HL-60 (cell line): ENCODE measurements at regions not wholly inside any gene's neighbourhood (a gene's known extent, or its start where the extent isn't known, plus 50 kb on each side); places are given as distances from the start of the nearest gene placed in this dataset.

Source experiments
- DNase-seq, 2 experiments: peaks; one replicate each; pipeline ENCODE4 v3.0.0-alpha.2; 2010 to 2020; ENCODE audit warnings: low read depth in 1 of 2, low spot score in 1 of 2
- H3K27ac ChIP-seq: fragments of 250-450 bp; sonication (Bioruptor Pico); replicated peaks from 2 replicates; pipeline ENCODE4 v1.5.1; 2020; ENCODE audit warnings: mild to moderate bottlenecking, moderate library complexity
- H3K27me3 ChIP-seq: fragments of 250-450 bp; sonication (Bioruptor Pico); 2 replicates; pipeline ENCODE4 v1.5.1; 2021; ENCODE audit warnings: mild to moderate bottlenecking, moderate library complexity; ENCODE audit not compliant: insufficient read depth, poor library complexity, severe bottlenecking
- H3K4me3 ChIP-seq: replicated peaks from 2 replicates; pipeline ENCODE4 v1.5.1; 2011; ENCODE audit warnings: mild to moderate bottlenecking, control low read depth, low read length; ENCODE audit not compliant: insufficient read depth
- GABPA ChIP-seq: IDR thresholded peaks from 2 replicates; pipeline ENCODE4 v1.6.1; 2012; ENCODE audit warnings: low read depth
- POLR2AphosphoS5 ChIP-seq: IDR thresholded peaks from 2 replicates; pipeline ENCODE4 v1.6.1; 2012; ENCODE audit warnings: low read depth
- SPI1 ChIP-seq: IDR thresholded peaks from 2 replicates; pipeline ENCODE4 v1.6.1; 2012; ENCODE audit warnings: low read depth, mild to moderate bottlenecking, borderline replicate concordance
- TF ChIP-seq, protein P1 (sequence below): IDR thresholded peaks from 2 replicates; pipeline ENCODE4 v1.6.1; 2012; ENCODE audit warnings: low read depth; ENCODE audit not compliant: insufficient replicate concordance
- TF ChIP-seq, protein P2 (sequence below): IDR thresholded peaks from one replicate; pipeline ENCODE4 v1.5.1; 2011; ENCODE audit warnings: low read length, control low read depth, inconsistent platforms; ENCODE audit not compliant: insufficient read depth

DNA sequence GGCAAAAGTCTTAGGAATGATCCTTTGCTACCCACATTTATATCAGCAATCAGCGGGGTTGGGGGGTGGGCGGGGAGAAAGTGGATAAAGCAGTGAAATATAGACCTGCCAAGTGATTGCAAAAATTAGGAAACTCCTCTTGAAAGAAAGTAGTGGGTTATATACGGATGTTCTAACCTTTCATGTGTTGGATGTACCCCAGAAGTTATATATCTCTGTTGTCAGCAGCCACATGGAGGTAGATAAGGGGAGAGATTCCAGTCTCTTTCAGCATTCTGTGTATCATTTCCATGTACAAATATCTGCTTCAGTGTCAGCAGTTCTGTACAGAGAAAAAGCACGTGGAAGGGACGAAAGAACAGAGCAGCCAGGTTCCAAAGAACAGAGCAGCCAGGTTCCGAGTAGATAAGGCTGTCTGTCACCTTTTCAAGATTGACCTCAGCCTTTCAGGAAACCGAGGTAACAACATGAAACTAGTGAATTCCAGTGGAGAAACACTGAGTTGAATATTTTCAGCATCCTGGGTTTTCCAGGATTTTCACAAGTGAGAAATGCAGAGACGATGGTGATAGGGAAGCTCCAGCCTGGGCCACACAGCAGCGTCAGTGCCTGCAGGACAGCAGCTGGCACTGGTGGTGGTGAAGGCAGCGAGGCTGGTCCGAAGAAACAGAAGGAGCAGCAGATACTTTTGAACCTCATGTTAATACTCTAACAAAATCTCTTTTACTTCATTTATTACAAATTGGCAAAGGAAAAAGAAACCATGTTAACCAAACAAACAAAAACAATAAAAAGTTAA is 212.3 kb downstream of the C7orf25 start:
- TF ChIP-seq POLR2AphosphoS5 (no peak), SPI1 (no peak), GABPA (no peak)
- TF ChIP-seq, protein P1, sequence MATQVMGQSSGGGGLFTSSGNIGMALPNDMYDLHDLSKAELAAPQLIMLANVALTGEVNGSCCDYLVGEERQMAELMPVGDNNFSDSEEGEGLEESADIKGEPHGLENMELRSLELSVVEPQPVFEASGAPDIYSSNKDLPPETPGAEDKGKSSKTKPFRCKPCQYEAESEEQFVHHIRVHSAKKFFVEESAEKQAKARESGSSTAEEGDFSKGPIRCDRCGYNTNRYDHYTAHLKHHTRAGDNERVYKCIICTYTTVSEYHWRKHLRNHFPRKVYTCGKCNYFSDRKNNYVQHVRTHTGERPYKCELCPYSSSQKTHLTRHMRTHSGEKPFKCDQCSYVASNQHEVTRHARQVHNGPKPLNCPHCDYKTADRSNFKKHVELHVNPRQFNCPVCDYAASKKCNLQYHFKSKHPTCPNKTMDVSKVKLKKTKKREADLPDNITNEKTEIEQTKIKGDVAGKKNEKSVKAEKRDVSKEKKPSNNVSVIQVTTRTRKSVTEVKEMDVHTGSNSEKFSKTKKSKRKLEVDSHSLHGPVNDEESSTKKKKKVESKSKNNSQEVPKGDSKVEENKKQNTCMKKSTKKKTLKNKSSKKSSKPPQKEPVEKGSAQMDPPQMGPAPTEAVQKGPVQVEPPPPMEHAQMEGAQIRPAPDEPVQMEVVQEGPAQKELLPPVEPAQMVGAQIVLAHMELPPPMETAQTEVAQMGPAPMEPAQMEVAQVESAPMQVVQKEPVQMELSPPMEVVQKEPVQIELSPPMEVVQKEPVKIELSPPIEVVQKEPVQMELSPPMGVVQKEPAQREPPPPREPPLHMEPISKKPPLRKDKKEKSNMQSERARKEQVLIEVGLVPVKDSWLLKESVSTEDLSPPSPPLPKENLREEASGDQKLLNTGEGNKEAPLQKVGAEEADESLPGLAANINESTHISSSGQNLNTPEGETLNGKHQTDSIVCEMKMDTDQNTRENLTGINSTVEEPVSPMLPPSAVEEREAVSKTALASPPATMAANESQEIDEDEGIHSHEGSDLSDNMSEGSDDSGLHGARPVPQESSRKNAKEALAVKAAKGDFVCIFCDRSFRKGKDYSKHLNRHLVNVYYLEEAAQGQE, result no peak
- TF ChIP-seq, protein P2, sequence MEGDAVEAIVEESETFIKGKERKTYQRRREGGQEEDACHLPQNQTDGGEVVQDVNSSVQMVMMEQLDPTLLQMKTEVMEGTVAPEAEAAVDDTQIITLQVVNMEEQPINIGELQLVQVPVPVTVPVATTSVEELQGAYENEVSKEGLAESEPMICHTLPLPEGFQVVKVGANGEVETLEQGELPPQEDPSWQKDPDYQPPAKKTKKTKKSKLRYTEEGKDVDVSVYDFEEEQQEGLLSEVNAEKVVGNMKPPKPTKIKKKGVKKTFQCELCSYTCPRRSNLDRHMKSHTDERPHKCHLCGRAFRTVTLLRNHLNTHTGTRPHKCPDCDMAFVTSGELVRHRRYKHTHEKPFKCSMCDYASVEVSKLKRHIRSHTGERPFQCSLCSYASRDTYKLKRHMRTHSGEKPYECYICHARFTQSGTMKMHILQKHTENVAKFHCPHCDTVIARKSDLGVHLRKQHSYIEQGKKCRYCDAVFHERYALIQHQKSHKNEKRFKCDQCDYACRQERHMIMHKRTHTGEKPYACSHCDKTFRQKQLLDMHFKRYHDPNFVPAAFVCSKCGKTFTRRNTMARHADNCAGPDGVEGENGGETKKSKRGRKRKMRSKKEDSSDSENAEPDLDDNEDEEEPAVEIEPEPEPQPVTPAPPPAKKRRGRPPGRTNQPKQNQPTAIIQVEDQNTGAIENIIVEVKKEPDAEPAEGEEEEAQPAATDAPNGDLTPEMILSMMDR, result no peak
- Histone ChIP-seq H3K27ac (no peak overlapping the region), H3K27me3 (no peaks in the 10 kb centered on the region), H3K4me3 (no peak overlapping the region)
- DNase-seq, result no peak

DNA sequence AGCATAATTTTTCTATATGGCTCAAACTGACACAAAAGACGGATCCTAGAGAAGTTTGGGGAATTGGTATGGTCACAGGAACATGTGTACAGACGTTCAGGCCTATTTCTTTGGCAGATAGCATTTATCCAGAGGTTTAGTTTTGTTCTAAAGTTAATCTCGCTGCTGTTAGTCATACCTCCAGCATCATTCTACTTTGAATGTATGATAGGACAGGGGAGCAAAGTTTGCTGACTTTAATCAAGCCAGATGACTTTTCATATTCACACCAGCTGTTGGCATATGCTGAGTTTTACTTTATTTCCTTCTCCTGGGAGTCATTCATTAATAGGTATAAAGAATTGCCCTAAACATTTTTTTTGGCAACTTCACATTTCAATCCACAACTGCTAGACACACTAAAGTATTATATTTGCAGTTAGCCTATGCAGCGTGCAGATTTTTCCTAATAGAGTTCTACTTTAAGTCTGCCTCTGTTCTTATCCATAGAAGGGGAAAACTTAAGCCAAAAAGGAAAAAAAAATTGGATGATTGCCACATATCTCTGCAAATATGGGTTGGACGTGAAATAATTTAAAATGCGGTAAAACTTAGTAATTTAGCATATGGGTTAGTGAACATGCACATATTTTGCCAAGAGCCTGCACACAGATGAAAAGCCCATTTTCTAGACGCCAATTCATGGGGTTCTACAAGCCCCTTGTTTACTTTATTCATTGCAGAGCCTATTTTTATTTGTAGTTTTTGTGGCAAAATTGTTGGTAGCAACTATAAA is 213.1 kb downstream of the C7orf25 start:
- H3K27ac ChIP-seq, result no peak overlapping the region
- DNase-seq, result no peak
- no peaks in the 10 kb centered on the region for H3K27me3 ChIP-seq
- no peak overlapping the region for H3K4me3 ChIP-seq
- no peak for TF ChIP-seq SPI1
- TF ChIP-seq, protein P2, result no peak
- TF ChIP-seq, protein P1, result no peak
- no peak for TF ChIP-seq POLR2AphosphoS5

DNA sequence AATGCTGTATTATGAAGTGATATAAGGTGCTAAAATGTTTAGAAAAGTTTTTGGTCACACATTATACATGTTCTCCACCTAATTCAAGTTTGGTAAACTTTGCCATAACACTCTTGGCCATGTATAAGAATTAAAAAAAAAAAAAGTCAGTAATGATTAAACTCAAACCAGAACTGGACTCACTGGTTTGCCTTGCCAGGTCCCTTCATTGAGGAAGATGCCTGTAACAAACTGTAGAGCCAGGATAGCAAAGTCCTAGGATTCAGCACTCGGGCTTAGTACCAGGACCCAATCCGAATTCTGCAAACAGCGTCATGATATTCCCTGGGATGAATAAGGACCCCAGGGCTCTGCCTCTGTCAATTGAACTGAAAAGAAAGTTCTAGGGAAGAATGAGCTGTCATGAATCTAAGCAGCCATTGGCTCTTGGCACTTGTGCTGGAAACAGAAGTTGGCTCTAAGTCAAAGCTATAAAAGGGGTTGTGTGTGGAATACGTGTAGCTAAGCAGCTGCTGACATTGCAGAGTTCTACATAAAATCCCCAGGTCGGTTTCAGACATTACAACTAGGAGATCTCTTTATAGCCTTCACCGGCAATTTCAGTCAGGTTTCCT is 216.9 kb downstream of the C7orf25 start:
- H3K27me3 ChIP-seq, result no peaks in the 10 kb centered on the region
- DNase-seq, result no peak
- TF ChIP-seq POLR2AphosphoS5, result no peak

DNA sequence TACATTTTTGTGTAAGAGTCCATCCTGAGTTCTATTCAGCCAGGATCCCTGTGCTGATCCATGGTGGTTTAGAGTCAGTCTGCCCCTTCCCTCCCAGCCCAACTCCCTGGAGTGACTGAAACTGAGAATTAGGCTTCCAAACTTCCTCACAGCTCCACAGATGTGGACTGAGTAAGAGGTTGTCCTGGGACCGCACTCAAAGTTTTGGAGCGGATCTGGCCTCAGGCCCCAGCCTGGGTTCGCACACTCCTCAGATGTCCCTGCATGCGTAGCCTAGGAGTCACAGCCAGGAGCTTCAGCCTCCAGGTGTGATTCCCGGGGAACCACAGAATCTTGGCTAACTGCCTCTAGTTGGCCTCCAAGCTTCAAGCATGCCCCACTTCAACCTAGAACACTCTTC is 218.1 kb downstream of the C7orf25 start:
- Histone ChIP-seq H3K27me3 (no peaks in the 10 kb centered on the region), H3K4me3 (no peak overlapping the region), H3K27ac (no peak overlapping the region)
- TF ChIP-seq POLR2AphosphoS5 (no peak), GABPA (no peak), SPI1 (no peak)
- TF ChIP-seq, protein P1, result no peak
- TF ChIP-seq, protein P2, result no peak
- no peak for DNase-seq

More for the DNA sequence above, 216.9 kb downstream of the C7orf25 start:
- no peak overlapping the region for H3K27ac ChIP-seq
- no peak overlapping the region for H3K4me3 ChIP-seq
